ENCODE measurements at regions not wholly inside any gene's neighbourhood (a gene's known extent, or its start where the extent isn't known, plus 50 kb on each side); places are given as distances from the start of the nearest gene placed in this dataset.

DNA sequence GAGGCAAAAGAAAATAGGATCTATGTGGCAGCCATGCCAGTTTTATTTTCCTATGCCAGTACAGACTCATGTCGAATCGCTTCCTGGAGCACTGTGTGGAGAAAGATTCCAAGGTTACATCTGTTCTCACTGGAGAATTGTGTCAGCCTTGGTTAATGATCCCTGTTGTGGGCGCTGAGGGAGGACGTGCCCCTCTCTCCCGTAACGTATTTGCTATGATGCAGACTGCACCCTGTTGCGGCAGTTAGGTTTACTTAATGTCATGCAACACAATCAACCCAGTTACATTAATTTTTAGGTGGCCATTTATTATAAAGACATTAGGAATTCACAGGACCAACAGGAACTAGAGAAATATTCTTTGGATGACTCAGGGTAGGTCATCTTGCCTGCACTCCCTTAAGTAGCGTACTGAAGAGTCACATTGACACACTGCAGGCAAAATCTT lies 892.9 kb downstream of the EFNB2 start:
- no peak for DNase-seq

DNA sequence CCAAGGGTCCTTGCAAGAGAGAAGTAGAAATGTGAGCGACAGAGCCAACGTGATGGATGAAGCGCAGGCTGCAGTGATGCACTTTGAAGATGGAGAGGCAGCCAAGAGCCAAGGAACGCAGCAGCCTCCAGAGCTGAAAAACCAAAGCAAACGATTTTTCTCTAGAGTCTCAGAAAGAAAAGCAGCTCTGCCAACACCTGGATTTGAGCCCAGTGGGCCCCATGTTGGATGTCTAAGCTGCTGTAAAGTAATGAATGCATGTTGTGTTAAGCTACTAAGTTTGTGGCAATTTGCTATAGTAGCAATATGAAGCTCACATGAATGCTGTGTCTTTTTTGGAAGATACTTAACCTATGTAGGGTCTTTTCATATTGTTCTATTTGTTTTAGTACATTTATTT lies 894.3 kb downstream of the EFNB2 start:
- DNase-seq, result no peak

DNA sequence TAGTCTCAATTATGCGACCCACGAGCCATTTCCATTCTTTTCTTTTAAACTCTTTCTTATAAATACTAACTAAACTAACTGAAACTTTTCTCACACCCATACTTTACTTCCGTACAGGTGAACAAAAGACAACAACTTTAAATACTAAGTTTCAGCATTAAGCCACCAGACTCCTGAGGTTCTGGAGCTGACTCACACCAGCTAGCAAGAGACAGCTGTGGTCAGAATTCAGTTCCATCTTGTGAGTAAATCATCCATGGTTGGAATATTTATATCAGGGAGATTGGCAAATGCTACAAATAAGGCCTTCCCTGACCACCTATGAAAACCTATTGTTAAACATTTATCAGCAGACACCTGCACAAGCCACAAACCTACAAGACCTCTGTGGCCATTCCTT lies 897.0 kb downstream of the EFNB2 start:
- DNase-seq, result no peak

DNA sequence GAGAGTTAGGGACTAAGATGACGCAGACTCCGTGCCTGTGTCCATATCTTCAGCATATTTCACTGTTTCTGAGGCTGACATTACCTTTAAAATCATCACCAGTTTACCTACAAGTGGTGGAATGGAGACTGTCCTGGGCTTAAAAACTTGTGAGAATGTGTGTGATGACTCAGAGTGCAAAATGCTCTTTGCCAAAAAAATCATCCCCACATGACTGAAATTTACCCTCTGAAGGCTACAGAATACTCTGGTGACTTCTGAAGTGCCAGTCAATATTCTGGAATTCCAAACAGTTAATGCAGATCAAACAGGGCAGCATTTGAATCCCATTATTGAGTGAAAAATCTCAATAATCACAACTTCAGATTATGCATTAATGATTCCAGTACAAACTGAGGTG lies 901.4 kb downstream of the EFNB2 start:
- no peak for DNase-seq

DNA sequence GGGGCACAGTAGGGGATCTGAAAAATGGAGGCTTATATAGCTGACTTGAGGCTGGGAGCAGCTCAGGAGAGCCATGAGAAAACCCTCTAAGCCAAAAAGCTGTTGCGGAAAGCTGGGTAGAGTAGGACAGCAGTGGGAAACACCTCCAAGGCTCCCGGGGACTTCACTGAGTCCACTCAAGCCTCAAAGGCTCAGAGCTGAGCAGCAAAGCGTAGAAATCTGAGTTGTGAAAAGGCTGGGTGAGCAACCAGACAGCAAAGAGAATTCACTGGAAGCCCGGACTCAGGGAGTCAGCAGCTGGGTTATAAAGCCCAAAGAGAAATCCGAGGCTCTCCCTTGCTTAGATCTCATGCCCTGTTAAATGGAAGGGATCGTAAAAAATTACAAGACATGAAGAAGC lies 905.0 kb downstream of the EFNB2 start:
- DNase-seq, result no peak

DNA sequence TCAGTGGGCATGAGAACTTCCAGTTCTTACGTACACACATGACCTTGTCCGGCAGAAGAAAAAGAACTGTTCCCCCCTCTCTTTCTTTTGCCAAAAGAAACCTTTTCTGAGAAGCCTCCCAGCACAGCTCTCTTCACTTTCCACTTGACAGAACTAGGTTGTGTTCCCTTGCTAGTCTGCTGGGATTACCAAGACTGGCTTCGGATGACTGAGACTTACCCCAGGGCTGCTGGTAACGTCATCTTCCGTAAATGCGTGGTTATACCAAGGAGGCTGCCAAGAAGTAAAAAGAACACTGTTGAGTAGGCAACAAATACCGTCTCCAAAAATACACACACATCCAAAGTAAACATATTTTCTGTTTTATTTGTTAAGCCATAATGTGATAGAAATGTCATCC lies 908.2 kb downstream of the EFNB2 start:
- DNase-seq, result no peak

DNA sequence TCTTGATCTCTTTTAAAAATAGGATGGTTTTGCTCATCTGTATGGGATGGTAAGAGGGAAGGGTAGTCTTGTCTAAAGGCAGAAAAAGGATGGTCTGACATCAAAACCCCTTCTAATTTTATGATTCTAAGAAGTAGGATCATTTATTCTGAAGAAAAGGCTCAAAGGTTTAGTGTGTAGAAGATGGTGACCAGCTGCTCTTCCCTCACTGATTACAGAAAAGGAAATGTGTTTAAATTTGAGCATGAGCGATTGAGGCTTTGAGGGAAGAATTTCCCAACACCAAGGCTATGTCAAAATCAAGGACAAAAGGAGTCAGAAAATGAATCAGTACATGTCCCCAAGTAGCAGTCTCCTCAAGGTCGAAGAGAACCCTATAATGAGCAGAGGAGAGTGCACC lies 909.8 kb downstream of the EFNB2 start:
- DNase-seq, result no peak

DNA sequence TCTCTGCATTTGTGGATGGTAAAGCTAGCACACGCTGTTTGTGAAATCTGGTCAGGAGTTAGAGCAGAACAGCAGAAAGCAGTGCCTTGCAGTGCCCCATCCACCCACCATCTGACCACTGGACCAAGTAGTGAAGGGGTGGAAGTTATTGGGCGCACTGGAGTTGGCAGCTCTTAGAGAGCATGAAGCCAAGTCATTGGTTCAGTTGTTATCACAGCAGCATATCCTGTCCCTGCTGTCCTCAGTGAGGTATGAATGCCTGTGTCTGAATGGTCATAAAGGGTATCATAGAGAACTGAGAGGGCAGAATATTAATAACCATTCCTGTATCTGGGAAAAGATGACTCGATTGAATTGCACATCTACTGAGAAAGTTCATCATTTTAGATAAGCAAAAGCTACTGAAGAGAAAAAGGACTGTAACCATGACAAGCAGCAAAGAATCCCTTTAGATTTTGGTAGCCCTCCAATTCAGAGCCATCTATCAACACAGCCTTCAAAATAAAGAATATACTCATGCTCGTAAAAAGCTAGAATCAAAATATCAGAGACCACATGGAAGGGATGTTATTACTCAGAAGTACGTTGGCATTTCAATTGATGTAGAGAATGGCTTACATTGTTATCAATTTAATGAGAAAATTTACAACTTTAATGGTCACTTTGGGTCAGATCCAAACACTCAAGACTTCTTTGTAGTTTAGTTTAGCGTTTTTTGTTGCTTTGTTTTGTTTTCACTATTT lies 919.0 kb downstream of the EFNB2 start:
- DNase-seq, result no peak

DNA sequence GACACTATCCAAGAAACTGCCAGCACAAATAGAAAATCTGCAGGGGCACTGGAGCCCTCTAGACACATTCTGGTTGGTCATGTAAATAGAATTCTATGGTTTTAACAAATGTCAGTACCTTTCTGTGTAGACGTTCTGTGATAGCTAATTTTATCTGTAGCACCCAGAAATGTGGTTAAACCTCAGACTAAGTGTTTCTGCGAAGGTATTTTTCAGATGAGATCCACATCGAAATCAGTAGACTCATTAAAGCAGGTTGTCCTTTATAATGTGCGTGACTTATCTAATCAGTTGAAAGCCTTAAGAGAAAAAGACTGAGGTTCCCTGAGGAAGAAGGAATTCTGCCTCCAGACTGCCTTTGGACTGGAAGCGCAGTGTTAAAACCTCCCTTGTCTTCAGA lies 922.9 kb downstream of the EFNB2 start:
- DNase-seq, result no peak

DNA sequence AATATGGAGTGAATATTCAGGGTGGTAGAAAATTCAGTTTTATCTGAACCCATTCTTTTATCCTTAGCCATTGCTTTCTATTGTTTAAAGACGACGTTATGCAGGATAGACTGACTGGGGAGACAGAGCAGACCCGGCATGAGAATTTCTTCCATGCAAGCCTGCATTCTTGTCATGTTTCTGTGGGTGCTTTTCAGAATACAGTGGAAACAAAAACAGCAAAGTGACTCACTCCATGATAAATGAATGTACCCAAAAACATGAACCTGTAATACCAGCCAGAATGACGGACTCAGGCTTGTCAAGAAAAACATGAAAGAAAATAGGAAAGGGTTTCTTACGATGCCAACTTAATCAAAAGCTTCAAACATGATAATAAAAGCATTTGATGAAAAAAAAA lies 924.0 kb downstream of the EFNB2 start:
- no peak for DNase-seq

DNA sequence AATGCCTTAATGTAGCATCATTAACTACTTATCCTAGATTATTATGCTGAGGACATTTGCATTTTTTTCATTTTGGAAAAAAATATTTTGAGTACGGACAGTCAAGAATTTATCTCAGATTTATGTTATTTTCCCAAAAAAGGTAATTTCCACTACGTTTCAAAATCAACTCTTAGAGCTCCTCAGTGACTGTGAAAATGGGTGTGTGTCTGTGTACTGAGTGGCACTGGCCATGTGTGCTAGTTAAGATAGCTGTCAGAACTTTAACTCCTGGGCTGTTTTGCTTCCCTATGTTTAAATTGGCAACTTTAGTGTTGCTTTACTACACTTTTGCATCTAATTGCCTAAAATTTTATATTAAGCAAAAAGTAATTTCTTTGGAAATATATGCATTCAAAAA lies 927.4 kb downstream of the EFNB2 start:
- DNase-seq, result no peak

DNA sequence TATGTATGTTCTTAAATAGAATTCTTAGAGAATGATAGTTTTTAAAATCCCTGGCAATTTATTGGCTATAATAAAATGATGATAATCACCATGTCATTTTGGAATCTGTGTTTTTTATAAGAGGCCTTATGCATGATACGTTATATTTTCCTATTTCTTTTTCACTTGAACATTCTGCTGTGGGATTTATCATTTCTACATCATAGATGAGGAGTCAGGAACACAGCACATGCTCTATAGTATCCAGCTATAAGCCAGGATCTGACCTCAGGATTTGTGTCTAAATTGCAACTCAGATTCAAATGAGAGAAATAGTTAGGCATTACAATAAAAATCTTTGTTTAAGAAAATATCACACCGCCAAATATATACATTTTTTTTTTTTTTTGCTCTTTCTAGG lies 928.0 kb downstream of the EFNB2 start:
- no peak for DNase-seq

DNA sequence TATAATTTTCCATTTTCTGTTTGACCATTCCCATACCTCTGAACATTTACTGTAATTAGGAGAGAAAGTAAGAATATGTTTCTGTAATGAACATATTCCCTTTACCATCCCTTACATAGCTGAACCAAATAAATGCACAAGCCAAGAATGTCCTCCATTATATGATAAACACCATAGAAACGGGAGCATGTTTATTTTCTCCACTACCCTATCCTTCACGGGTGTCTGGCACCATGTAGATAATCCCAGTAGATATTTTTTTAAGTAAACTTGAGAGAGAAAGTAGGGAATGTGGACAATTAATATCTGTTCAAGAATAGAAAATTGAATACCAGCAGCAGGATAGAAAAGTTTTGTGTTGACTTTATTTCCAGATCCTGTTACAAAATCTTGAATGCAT lies 928.4 kb downstream of the EFNB2 start:
- no peak for DNase-seq

DNA sequence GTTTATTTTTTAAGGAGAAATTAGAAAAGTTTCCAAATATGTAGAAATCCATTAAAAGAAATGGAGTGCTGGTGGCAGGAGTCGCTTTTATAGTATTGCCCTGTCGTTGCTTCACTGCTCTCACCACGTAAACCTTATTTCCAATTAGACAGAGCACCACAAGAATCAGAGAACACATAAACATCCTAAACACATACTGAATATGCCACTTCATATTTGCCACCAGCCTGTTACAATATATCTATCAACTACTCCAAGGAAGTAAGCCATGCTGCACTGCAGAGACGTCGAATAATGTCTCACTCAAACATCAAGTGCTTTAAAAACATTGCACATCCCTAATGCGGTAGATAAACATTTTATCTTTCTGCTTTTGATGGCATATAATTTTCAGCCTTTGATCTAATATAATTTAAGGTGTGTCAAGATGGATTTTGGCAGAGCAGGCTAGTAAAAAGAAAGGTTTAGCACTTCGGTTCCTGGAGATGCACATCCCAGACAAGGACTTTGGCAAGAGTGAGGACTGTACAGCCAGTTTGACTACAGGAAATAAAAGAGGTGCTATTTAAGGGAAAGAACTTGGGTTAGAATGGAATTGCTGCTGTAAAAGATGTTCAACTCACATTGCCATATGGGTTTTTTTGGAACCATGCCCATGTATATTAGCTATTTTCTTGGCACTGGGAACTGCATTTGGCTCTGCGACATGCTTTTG lies 932.3 kb downstream of the EFNB2 start:
- no peak for DNase-seq

DNA sequence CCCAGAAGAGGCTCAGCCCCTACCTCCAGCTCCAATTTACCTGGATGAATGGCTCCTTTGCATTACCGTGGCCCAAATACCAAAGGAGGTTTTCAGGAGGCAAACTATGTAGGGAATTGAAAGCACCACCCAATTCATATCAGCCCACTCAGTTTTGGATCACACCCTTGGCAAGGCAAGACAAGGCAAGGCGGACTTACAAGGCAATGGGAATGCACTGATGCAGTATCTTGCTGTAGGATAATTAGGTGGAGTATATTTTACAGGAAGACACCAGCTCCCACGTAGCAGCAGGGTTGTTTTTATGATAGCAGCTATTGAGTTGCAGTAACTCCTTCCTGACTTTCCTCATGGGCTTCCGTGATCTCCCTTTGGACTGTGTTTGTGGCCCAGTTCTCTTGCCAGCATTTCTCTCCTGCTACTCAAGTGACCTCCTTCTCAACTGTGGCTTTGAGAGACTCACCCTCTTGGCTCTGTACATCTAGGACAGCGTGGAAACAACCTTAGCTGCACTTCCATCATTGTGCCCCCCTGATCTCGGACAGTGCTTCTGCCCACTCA lies 935.9 kb downstream of the EFNB2 start:
- no peak for DNase-seq

DNA sequence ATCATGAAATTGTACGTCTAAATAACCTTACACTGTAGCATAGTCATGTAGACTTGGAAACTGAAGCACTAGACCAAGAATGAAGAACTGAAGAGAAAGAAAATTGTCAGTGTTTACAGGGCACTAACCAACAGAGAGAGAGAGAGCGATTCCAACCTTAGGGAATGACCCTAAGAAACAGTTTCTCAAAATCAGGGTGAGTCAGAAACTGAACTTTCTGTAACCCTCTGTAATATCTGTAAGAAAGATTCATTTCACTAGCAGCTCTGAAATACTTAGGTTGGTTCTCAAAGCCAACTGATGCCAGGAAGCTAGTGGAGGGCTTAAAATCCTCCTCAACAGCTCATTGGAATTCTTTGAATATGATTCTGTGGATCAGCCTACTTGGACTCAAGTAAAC lies 936.9 kb downstream of the EFNB2 start:
- no peak for DNase-seq

DNA sequence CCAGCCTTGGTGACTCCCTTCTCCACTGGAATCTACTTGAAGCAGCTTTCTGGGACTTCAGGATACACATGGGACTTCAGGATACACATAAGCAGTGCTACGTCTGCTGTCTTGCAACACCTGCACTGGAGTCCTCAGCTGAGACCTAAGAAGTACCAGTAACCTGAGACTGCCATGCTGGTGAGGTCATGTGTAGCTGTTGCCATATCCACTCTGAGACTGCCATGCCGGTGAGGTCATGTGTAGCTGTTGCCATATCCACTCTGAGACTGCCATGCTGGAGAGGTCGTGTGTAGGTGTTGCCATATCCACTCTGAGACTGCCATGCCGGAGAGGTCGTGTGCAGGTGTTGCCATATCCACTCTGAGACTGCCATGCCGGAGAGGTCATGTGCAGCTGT lies 937.9 kb downstream of the EFNB2 start:
- DNase-seq, result no peak

DNA sequence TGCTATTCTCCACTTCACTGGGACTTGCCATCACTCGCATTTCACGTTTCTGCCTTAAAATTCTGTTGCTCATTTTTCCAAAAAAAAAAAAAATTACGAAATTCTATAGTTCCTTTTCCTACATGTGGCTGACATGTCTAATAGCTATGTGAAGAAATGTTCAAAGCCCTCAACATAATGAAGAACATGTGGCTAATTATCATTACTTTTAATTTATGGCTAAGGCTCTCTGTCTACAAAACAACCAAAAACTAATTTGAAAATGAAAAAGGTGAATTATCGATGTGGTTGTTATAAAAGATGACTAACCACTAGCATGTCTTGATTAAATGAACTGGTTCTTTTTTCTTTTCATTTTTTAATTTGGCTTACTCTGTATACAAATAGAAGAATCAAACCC lies 940.0 kb downstream of the EFNB2 start:
- no peak for DNase-seq

DNA sequence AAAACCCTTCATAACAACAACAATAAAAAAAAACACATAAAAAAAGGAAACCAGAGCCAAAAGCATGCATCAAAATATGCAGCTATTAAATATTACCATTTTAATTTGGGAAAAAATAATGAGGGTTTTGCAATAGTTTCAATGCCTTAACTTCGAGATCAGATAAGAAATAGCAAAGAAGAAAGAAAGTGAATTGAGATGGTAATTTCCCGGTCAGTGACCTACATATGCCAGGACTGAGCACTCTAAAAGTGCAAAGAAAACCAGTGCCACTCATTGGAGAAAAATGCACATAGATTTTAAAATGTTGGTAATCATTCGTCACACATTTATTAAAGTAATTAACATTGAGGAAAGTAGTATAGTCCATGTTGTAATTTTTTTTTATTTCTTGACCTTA lies 944.2 kb downstream of the EFNB2 start:
- DNase-seq, result no peak

DNA sequence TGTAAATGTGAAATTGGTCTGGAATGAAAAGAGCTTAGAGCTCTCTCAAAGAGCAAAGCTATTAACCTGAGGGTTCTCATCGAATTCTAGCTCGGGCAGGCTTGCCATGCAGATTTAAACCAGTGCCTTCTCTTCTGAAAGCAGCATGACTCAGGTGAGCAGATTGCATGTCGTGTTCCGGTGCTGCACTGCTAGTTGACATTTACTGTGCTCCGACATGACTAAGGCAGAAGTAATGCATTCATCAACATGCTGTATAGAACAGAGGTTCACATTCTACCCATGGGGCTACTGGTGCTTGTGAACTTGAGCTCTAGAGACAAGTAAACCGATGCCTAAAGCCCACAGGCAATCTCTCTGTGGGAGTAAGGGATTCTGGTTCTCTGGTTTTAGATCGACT lies 947.7 kb downstream of the EFNB2 start:
- DNase-seq, result no peak

DNA sequence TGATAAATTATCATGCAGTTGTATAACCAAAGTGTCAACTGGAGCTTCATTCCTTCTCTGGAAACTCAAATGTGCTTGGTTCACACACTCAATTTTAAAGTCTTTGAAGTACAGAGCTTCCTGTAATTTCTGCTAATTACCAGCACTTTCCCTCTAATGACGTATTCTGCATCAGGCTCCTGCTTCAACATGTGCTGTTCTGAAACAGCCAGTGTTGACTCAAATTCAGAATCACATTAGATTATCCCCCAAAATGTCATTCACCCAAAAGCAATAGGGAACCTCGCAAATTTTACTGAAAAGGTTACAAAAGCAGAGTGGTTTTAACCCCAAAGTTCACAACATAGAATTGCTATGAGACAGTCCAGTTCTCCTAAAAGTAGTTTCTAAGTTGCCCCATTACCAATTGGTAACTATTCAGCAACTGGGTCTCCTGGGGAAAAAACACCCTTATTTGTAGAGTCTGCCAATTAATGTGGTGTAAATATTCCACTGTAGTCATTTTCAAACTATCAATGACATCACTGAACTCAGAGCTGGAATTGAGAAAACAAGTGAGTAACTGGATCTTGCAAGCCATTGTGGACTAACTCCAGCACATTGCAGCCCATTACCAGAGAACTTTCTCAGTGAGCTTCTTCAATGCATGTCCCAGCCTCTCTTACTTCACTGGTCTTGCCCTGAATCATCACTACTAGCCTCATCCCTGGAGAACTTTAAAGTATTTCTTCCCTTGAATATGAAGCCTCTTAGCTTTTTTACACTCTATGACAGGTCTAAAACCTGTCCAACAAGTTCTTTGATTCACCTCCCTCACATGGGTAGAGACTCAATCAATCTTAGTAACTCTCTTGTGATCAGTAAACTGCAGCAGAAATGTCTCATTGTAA lies 955.4 kb downstream of the EFNB2 start:
- no peak for DNase-seq

DNA sequence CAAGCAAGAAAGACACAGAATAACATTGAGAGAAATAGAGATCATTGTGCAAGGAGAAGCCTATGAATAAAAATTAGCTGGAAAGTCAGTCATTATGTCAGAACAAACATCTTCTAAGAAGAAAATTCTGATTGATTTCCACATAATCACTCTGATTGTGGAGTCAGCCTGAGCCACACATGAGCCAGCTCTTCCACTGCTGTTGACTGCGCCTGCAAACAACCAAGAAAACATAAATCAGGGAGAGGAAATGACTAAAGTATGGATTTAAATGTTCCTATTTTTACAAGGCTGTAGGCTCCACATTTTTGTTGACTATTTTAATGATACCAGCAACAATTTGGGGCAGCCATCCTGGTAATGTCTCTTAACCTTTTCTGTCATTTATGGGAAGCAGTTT lies 962.3 kb downstream of the EFNB2 start:
- DNase-seq, result no peak

DNA sequence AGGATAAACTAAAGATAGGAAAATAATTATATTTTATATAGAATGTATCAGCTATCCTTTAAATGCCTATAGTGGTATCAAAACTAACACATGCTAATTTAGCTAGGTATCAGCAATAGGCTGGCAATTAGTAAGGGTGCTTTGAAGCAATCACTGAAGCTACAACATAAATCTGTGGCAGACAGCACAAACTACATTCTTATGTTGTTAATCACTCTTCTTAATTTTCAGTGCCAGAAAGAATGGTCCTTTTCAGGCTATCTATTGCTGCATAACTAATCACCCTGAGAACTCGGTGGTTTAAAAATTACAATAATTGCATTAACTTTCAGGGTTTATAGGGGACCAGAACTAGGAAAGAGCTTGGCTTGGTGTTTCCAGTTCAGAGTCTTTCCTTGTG lies 963.1 kb downstream of the EFNB2 start:
- no peak for DNase-seq

DNA sequence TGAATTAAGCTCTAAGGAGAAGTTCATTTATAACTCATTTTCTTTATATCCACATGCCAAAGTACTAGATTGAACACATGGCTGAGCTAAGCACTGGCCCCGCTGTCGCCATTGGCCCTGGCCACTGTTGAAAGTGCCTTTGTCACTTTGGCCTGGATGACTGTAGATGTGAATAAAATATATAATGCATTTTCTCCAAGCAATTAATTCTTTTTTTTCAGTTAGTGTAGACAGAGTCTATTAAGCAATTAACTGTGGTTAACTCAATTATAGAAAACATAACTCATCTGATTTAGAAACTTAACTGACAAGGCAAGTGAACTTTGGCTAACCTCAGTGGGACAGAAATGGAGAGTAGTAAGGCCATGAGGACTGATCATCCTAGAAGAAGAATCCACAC lies 965.6 kb downstream of the EFNB2 start:
- DNase-seq, result no peak
